ENCODE measurements at regions not wholly inside any gene's neighbourhood (a gene's known extent, or its start where the extent isn't known, plus 50 kb on each side); places are given as distances from the start of the nearest gene placed in this dataset.

DNA sequence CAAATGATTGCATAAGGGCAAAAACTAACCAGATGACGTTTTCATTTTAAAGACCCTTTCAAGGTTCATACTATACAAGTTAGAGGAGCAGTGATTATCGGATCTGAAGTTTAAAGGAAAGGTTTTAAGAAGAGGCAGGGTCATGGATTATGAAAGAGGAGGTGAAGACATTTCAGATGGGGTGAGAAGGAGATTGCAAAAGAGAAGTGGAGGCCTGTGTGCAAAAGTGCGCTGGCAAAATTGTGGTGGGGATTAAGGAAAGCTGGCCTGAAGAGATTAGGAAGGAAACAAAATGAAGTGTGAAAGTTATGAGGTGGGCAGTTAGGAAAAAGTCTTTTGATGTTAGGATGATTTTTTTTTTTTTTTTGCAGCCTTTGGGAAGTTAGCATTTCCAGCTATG is 935.7 kb upstream of the FAM98A start:
- no peak overlapping the region for H3K4me3 ChIP-seq (ENCODE audit: low read depth, low read length, poor library complexity, severe bottlenecking)
- H4K20me1 ChIP-seq (ENCODE audit: insufficient read depth, low read length) = no peaks in the 10 kb centered on the region
- CTCF ChIA-PET (ENCODE audit: unreplicated experiment) = no interaction called here
- BruUV-seq (replicated peaks) = no TSS peak
- H3K9me3 ChIP-seq (ENCODE audit: low read length) = no peaks in the 10 kb centered on the region
- no peak for TF ChIP-seq EZH2phosphoT487 (IDR thresholded peaks at IDR 0.05; ENCODE audit: borderline replicate concordance, low read depth, low read length)
- TF ChIP-seq, protein P1, sequence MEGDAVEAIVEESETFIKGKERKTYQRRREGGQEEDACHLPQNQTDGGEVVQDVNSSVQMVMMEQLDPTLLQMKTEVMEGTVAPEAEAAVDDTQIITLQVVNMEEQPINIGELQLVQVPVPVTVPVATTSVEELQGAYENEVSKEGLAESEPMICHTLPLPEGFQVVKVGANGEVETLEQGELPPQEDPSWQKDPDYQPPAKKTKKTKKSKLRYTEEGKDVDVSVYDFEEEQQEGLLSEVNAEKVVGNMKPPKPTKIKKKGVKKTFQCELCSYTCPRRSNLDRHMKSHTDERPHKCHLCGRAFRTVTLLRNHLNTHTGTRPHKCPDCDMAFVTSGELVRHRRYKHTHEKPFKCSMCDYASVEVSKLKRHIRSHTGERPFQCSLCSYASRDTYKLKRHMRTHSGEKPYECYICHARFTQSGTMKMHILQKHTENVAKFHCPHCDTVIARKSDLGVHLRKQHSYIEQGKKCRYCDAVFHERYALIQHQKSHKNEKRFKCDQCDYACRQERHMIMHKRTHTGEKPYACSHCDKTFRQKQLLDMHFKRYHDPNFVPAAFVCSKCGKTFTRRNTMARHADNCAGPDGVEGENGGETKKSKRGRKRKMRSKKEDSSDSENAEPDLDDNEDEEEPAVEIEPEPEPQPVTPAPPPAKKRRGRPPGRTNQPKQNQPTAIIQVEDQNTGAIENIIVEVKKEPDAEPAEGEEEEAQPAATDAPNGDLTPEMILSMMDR (conservative IDR thresholded peaks at IDR 0.05; ENCODE audit: low read length) = no peak
- no peak for DNase-seq (ENCODE audit: low spot score)
- intact Hi-C loops (cut with micrococcal nuclease; ENCODE audit: unreplicated experiment) = no loop called here
- no peak overlapping the region for H3K4me2 ChIP-seq (ENCODE audit: low read length)
- no peak overlapping the region for H2AFZ ChIP-seq (ENCODE audit: low read length)
- H3K9me2 ChIP-seq (ENCODE audit: insufficient read depth, low read length) = no peaks in the 10 kb centered on the region
- POLR2A ChIA-PET = interaction anchor here (0.7 kb wide), 1 partner anchor 229 kb away, joined by 3 read pairs; no protein-coding TSS in a partner anchor
- H3K36me3 ChIP-seq (ENCODE audit: insufficient read depth, low read length) = no peaks in the 10 kb centered on the region
- no peak overlapping the region for H3K27ac ChIP-seq (ENCODE audit: low read depth, low read length, poor library complexity, severe bottlenecking)
- H3K4me1 ChIP-seq (ENCODE audit: insufficient read depth, low read length, poor library complexity, severe bottlenecking) = no peaks in the 10 kb centered on the region
- no peaks in the 10 kb centered on the region for H3K79me2 ChIP-seq (ENCODE audit: insufficient read depth, low read depth, low read length)

DNA sequence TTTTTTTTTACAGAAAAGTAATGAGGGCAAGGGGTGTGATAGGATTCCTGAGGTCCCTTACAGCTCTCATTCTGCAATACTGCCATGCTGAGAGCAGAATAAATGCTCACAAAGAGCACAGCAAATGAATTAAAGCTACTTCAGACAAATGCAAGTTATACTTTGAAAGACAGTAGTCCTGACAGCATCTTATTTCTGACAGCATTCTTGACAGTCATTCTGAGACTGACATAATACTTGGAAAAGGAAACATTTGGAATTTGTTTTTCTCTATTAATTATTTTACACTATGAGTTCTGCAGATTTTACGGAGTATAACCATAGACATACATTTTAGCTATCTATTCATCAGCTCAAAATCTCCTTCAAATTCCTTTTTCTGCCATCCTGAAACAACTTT is 935.2 kb upstream of the FAM98A start:
- H3K9me3 ChIP-seq (ENCODE audit: low read length) = no peaks in the 10 kb centered on the region
- H3K9me2 ChIP-seq (ENCODE audit: insufficient read depth, low read length) = no peaks in the 10 kb centered on the region
- no peaks in the 10 kb centered on the region for H3K4me1 ChIP-seq (ENCODE audit: insufficient read depth, low read length, poor library complexity, severe bottlenecking)
- no peaks in the 10 kb centered on the region for H3K36me3 ChIP-seq (ENCODE audit: insufficient read depth, low read length)
- H3K27ac ChIP-seq (ENCODE audit: low read depth, low read length, poor library complexity, severe bottlenecking) = no peak overlapping the region
- TF ChIP-seq, protein P1 (conservative IDR thresholded peaks at IDR 0.05; ENCODE audit: low read length) = no peak
- TF ChIP-seq EZH2phosphoT487 (IDR thresholded peaks at IDR 0.05; ENCODE audit: borderline replicate concordance, low read depth, low read length) = no peak
- no TSS peak for BruUV-seq (replicated peaks)
- DNase-seq (ENCODE audit: low spot score) = no peak
- no peaks in the 10 kb centered on the region for H3K79me2 ChIP-seq (ENCODE audit: insufficient read depth, low read depth, low read length)
- CTCF ChIA-PET (ENCODE audit: unreplicated experiment) = no interaction called here
- H3K4me3 ChIP-seq (ENCODE audit: low read depth, low read length, poor library complexity, severe bottlenecking) = no peak overlapping the region
- no peaks in the 10 kb centered on the region for H4K20me1 ChIP-seq (ENCODE audit: insufficient read depth, low read length)
- no peak overlapping the region for H2AFZ ChIP-seq (ENCODE audit: low read length)
- POLR2A ChIA-PET = no interaction called here
- H3K4me2 ChIP-seq (ENCODE audit: low read length) = no peak overlapping the region
- intact Hi-C loops (cut with micrococcal nuclease; ENCODE audit: unreplicated experiment) = no loop called here

DNA sequence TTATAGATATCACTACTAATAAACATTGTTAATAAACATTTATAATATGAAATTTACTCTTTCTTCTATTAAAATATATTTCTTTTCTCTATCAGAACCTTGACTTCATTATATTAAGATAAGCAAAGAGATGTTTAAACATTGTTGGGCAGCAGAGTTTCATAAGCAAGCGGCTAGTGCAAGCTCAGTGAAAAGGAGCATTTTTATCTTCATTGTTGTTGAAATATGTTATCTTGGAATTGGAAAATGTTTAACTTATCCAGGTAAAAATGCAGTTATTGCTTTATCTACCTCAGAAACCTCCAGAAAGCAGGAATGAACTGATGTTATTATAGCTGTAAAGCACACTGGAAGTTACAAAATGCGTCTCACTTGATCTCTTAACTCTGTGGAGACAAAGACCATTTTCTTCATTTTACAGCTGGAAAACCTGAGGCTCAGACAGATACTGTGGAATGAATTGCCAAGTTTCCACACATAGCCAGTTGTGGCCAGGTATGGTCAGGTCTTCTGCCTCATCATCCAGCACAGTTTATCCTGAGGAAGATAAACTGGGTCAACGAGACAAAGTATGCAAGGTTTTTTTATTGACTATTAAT is 934.6 kb upstream of the FAM98A start:
- intact Hi-C loops (cut with micrococcal nuclease; ENCODE audit: unreplicated experiment) = no loop called here
- Histone ChIP-seq H3K9me2 (ENCODE audit: insufficient read depth, low read length) (no peaks in the 10 kb centered on the region), H2AFZ (ENCODE audit: low read length) (no peak overlapping the region), H3K79me2 (ENCODE audit: insufficient read depth, low read depth, low read length) (no peaks in the 10 kb centered on the region), H3K4me2 (ENCODE audit: low read length) (no peak overlapping the region), H4K20me1 (ENCODE audit: insufficient read depth, low read length) (no peaks in the 10 kb centered on the region), H3K4me1 (ENCODE audit: insufficient read depth, low read length, poor library complexity, severe bottlenecking) (no peaks in the 10 kb centered on the region), H3K4me3 (ENCODE audit: low read depth, low read length, poor library complexity, severe bottlenecking) (no peak overlapping the region), H3K27ac (ENCODE audit: low read depth, low read length, poor library complexity, severe bottlenecking) (no peak overlapping the region), H3K36me3 (ENCODE audit: insufficient read depth, low read length) (no peaks in the 10 kb centered on the region), H3K9me3 (ENCODE audit: low read length) (no peaks in the 10 kb centered on the region)
- ChIA-PET CTCF (ENCODE audit: unreplicated experiment) (no interaction called here), POLR2A (no interaction called here)
- BruUV-seq (replicated peaks) = no TSS peak
- DNase-seq (ENCODE audit: low spot score) = no peak
- no peak for TF ChIP-seq EZH2phosphoT487 (IDR thresholded peaks at IDR 0.05; ENCODE audit: borderline replicate concordance, low read depth, low read length)
- TF ChIP-seq, protein P1 (conservative IDR thresholded peaks at IDR 0.05; ENCODE audit: low read length) = no peak

Data from OCI-LY7 (cell line).